ENCODE measurements at regions not wholly inside any gene's neighbourhood (a gene's known extent, or its start where the extent isn't known, plus 50 kb on each side); places are given as distances from the start of the nearest gene placed in this dataset.

DNA sequence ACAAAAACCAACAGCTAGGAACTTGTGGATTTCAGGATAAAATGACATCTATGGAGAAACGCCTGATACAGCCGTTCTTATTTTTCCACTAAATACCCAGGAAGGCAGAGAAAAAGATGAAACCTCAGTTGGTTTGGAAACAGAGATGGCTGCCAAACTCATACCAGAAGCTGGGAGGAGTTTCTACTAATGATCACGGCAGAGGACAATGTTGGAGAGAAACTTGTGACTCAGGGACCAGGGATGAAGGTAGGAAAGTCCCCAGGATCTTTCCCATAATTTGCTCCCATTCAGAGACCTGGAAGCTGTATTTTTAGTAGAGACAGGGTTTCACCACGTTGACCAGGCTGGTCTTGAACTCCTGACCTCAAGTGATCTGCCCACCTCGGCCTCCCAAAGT is 187.1 kb upstream of the IER5L start:
- TF ChIP-seq CEBPB (IDR thresholded peaks at IDR 0.05; ENCODE audit: low read depth), result no peak
- TF ChIP-seq, protein P1, sequence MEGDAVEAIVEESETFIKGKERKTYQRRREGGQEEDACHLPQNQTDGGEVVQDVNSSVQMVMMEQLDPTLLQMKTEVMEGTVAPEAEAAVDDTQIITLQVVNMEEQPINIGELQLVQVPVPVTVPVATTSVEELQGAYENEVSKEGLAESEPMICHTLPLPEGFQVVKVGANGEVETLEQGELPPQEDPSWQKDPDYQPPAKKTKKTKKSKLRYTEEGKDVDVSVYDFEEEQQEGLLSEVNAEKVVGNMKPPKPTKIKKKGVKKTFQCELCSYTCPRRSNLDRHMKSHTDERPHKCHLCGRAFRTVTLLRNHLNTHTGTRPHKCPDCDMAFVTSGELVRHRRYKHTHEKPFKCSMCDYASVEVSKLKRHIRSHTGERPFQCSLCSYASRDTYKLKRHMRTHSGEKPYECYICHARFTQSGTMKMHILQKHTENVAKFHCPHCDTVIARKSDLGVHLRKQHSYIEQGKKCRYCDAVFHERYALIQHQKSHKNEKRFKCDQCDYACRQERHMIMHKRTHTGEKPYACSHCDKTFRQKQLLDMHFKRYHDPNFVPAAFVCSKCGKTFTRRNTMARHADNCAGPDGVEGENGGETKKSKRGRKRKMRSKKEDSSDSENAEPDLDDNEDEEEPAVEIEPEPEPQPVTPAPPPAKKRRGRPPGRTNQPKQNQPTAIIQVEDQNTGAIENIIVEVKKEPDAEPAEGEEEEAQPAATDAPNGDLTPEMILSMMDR (IDR thresholded peaks at IDR 0.05 in 2 of 3, conservative IDR thresholded peaks at IDR 0.05 in 1 of 3; ENCODE audit: borderline replicate concordance in 1 of 3, insufficient read depth in 1 of 3, low read depth in 2 of 3, low read length in 2 of 3), result no peak
- TF ChIP-seq, protein P2, sequence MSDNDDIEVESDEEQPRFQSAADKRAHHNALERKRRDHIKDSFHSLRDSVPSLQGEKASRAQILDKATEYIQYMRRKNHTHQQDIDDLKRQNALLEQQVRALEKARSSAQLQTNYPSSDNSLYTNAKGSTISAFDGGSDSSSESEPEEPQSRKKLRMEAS (IDR thresholded peaks at IDR 0.05), result no peak
- no peak for TF ChIP-seq EZH2 (IDR thresholded peaks at IDR 0.05)
- TF ChIP-seq EGR1 (IDR thresholded peaks at IDR 0.05; ENCODE audit: low read depth), result no peak
